H9 (cell line): ENCODE measurements at regions not wholly inside any gene's neighbourhood (a gene's known extent, or its start where the extent isn't known, plus 50 kb on each side); places are given as distances from the start of the nearest gene placed in this dataset.

ENCODE experiments used
- DNase-seq: peaks from one replicate; pipeline ENCODE4 v3.0.0-alpha.2; 2017
- H2AFZ ChIP-seq: one replicate; pipeline ENCODE4 v1.6.1; 2013; ENCODE audit warnings: mild to moderate bottlenecking, low read length, control low read depth, moderate library complexity
- H2AK5ac ChIP-seq: 2 replicates; pipeline ENCODE4 v1.6.1; 2013; ENCODE audit warnings: low read length, control low read depth, mixed read lengths; ENCODE audit not compliant: insufficient read length
- H2BK120ac ChIP-seq: one replicate; pipeline ENCODE4 v1.6.1; 2013; ENCODE audit warnings: low read depth, mild to moderate bottlenecking, low read length, control low read depth, inconsistent platforms; ENCODE audit not compliant: poor library complexity, severe bottlenecking
- H2BK12ac ChIP-seq: 2 replicates; pipeline ENCODE4 v1.6.1; 2013; ENCODE audit warnings: low read length, control low read depth, mixed read lengths, low read depth; ENCODE audit not compliant: insufficient read length
- H2BK15ac ChIP-seq: 2 replicates; pipeline ENCODE4 v1.6.1; 2013; ENCODE audit warnings: low read depth, low read length, control low read depth
- H2BK20ac ChIP-seq: one replicate; pipeline ENCODE4 v1.6.1; 2013; ENCODE audit warnings: low read depth, mild to moderate bottlenecking, low read length, control low read depth, inconsistent platforms; ENCODE audit not compliant: poor library complexity, severe bottlenecking
- H2BK5ac ChIP-seq: 2 replicates; pipeline ENCODE4 v1.6.1; 2013; ENCODE audit warnings: low read length, control low read depth, mixed read lengths; ENCODE audit not compliant: insufficient read length
- H3K14ac ChIP-seq: 2 replicates; pipeline ENCODE4 v1.6.1; 2013; ENCODE audit warnings: low read length, control low read depth; ENCODE audit not compliant: insufficient read depth
- H3K18ac ChIP-seq: 2 replicates; pipeline ENCODE4 v1.6.1; 2013; ENCODE audit warnings: low read depth, mild to moderate bottlenecking, mixed read lengths, low read length, control low read depth; ENCODE audit not compliant: insufficient read length
- H3K23ac ChIP-seq: 2 replicates; pipeline ENCODE4 v1.6.1; 2013; ENCODE audit warnings: low read length, control low read depth, mixed read lengths, low read depth; ENCODE audit not compliant: insufficient read length
- H3K23me2 ChIP-seq: 2 replicates; pipeline ENCODE4 v1.6.1; 2013; ENCODE audit warnings: low read depth, mild to moderate bottlenecking, mixed read lengths, low read length, control low read depth; ENCODE audit not compliant: insufficient read length, poor library complexity, severe bottlenecking
- H3K27ac ChIP-seq: 2 replicates; pipeline ENCODE4 v1.5.1; 2013; ENCODE audit warnings: low read length, control low read depth, mixed read lengths, low read depth; ENCODE audit not compliant: insufficient read length
- H3K27me3 ChIP-seq: 2 replicates; pipeline ENCODE4 v1.6.1; 2013; ENCODE audit warnings: low read length, control low read depth, inconsistent platforms; ENCODE audit not compliant: insufficient read depth
- H3K4ac ChIP-seq: 2 replicates; pipeline ENCODE4 v1.6.1; 2013; ENCODE audit warnings: low read depth, mild to moderate bottlenecking, control low read depth, inconsistent platforms, low read length, moderate library complexity
- H3K4me1 ChIP-seq: 2 replicates; pipeline ENCODE4 v1.6.1; 2013; ENCODE audit warnings: low read length, control low read depth, inconsistent platforms; ENCODE audit not compliant: insufficient read depth
- H3K4me2 ChIP-seq: 2 replicates; pipeline ENCODE4 v1.6.1; 2013; ENCODE audit warnings: low read length, control low read depth, mixed read lengths; ENCODE audit not compliant: insufficient read length, insufficient read depth
- H3K56ac ChIP-seq: 2 replicates; pipeline ENCODE4 v1.6.1; 2013; ENCODE audit warnings: low read depth, mild to moderate bottlenecking, mixed read lengths, low read length, control low read depth; ENCODE audit not compliant: insufficient read length
- H3K79me1 ChIP-seq: 2 replicates; pipeline ENCODE4 v1.6.1; 2013; ENCODE audit warnings: low read depth, mild to moderate bottlenecking, moderate library complexity, low read length, control low read depth, inconsistent platforms; ENCODE audit not compliant: insufficient read depth, poor library complexity, severe bottlenecking
- H3K79me2 ChIP-seq: 2 replicates; pipeline ENCODE4 v1.6.1; 2013; ENCODE audit warnings: low read length, control low read depth, inconsistent platforms; ENCODE audit not compliant: insufficient read depth
- H3K9ac ChIP-seq: 2 replicates; pipeline ENCODE4 v1.6.1; 2013; ENCODE audit warnings: low read length, control low read depth, mixed read lengths; ENCODE audit not compliant: insufficient read length; ENCODE audit errors: extremely low read depth
- H3K9me3 ChIP-seq: one replicate; pipeline ENCODE4 v1.6.1; 2013; ENCODE audit warnings: low read depth, low read length, inconsistent platforms; ENCODE audit not compliant: control insufficient read depth
- H3T11ph ChIP-seq: one replicate; pipeline ENCODE4 v1.6.1; 2013; ENCODE audit warnings: mild to moderate bottlenecking, low read length, control low read depth, inconsistent platforms
- H4K20me1 ChIP-seq: one replicate; pipeline ENCODE4 v1.6.1; 2013; ENCODE audit not compliant: control insufficient read depth, insufficient read length, insufficient read depth
- H4K5ac ChIP-seq: 2 replicates; pipeline ENCODE4 v1.6.1; 2013; ENCODE audit warnings: low read depth, mild to moderate bottlenecking, mixed read lengths, low read length, control low read depth; ENCODE audit not compliant: insufficient read length
- H4K8ac ChIP-seq: replicated peaks from 2 replicates; pipeline ENCODE4 v1.6.1; 2013; ENCODE audit warnings: low read length, control low read depth, mixed read lengths, low read depth; ENCODE audit not compliant: insufficient read length
- H4K91ac ChIP-seq: 2 replicates; pipeline ENCODE4 v1.6.1; 2013; ENCODE audit warnings: low read depth, mild to moderate bottlenecking, moderate library complexity, mixed read lengths, low read length, control low read depth; ENCODE audit not compliant: insufficient read length
- H3K27ac Mint-ChIP-seq, 3 experiments: 2 replicates in 2 of 3; 3 replicates in 1 of 3; pipeline ENCODE4 v1.8.0; 2020 to 2021; ENCODE audit warnings: mixed read lengths in 3 of 3, mild to moderate bottlenecking in 1 of 3, moderate library complexity in 1 of 3
- H3K27me3 Mint-ChIP-seq: 2 replicates; pipeline ENCODE4 v1.8.0; 2021; ENCODE audit warnings: low read depth, mild to moderate bottlenecking, moderate library complexity, mixed read lengths
- H3K36me3 Mint-ChIP-seq, 3 experiments: 2 replicates in 2 of 3; 3 replicates in 1 of 3; pipeline ENCODE4 v1.8.0; 2020 to 2021; ENCODE audit warnings: low read depth in 3 of 3, mixed read lengths in 3 of 3; ENCODE audit not compliant: insufficient read depth in 1 of 3
- H3K4me1 Mint-ChIP-seq, 2 experiments: 2 replicates each; pipeline ENCODE4 v1.8.0; 2020; ENCODE audit warnings: mixed read lengths in 2 of 2
- H3K4me3 Mint-ChIP-seq, 2 experiments: 2 replicates in 1 of 2; 3 replicates in 1 of 2; pipeline ENCODE4 v1.8.0; 2020 to 2021; ENCODE audit warnings: mild to moderate bottlenecking in 2 of 2, mixed read lengths in 2 of 2, moderate library complexity in 1 of 2
- H3K9me3 Mint-ChIP-seq, 2 experiments: 2 replicates in 1 of 2; 3 replicates in 1 of 2; pipeline ENCODE4 v1.8.0; 2020; ENCODE audit warnings: mild to moderate bottlenecking in 2 of 2, mixed read lengths in 2 of 2, moderate library complexity in 1 of 2
- WGBS: extraction: QIAGEN DNeasy Blood & Tissue Kit; methylation state at CpG from one replicate; pipeline ENCODE4 v1.1.7; 2013; ENCODE audit warnings: missing lambda C conversion rate, low lambda C conversion rate, mixed read lengths; ENCODE audit not compliant: insufficient read length; ENCODE audit errors: extremely low coverage; 5-methylcytosine and 5-hydroxymethylcytosine counted together
- TF ChIP-seq, protein P1 (sequence below): fragments of 200-600 bp; sonication (generic); conservative IDR thresholded peaks from 3 replicates; pipeline ENCODE4 v1.8.0; 2021; ENCODE audit warnings: antibody characterized with exemption, mild to moderate bottlenecking

DNA sequence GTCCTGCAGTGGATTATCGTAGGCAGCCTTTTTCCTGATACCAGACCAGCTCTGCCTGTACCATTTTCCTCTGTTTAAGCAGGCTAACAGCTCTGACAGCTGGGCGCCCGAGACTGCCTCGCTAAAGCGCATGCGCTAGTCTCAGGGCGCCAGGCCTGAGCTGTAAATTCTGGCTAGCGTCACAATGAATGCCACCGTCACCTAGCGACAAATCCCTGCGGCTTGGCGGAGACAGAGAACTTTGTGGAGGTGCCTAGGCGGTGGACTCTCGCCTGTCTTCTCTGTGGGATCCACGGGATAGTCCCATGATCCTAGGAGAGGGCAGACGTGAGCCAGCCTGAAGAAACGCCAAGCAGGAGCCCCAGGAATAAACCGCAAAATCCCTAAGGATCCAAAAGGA, 573.9 kb downstream of the KCNJ18 start:
- whole genome bisulfite sequencing: no CpG with 5 or more reads among the region's 18 CpGs
- Histone ChIP-seq H4K20me1 (no peaks in the 10 kb centered on the region), H3K27me3 (no peaks in the 10 kb centered on the region), H3K79me1 (no peaks in the 10 kb centered on the region), H3K23ac (no peak overlapping the region), H3K4me2 (no peak overlapping the region), H2BK15ac (no peak overlapping the region), H2BK20ac (no peak overlapping the region), H3K56ac (no peak overlapping the region), H3K9me3 (peaks cover 56% of the 10 kb centered on the region), H2AK5ac (no peak overlapping the region), H4K91ac (no peak overlapping the region), H3K4ac (no peak overlapping the region), H4K5ac (no peak overlapping the region), H2BK12ac (no peak overlapping the region), H3K23me2 (no peaks in the 10 kb centered on the region), H3K18ac (no peak overlapping the region), H2BK120ac (no peak overlapping the region), H3T11ph (no peak overlapping the region), H4K8ac (no peak overlapping the region), H3K27ac (no peak overlapping the region), H2BK5ac (no peak overlapping the region), H3K4me1 (no peaks in the 10 kb centered on the region), H3K9ac (no peak overlapping the region), H2AFZ (no peak overlapping the region), H3K79me2 (no peaks in the 10 kb centered on the region), H3K14ac (no peak overlapping the region)
- peaks cover 11 to 19% (median 12%) of the 10 kb centered on the region in 3 experiments for H3K36me3 Mint-ChIP-seq
- no peak overlapping the region for H3K4me3 Mint-ChIP-seq
- peaks cover 79 to 81% of the 10 kb centered on the region in 2 experiments for H3K9me3 Mint-ChIP-seq
- no peak for DNase-seq
- no peak overlapping the region for H3K27ac Mint-ChIP-seq
- no peaks in the 10 kb centered on the region for H3K4me1 Mint-ChIP-seq
- H3K27me3 Mint-ChIP-seq: peaks cover 4% of the 10 kb centered on the region
- TF ChIP-seq, protein P1, sequence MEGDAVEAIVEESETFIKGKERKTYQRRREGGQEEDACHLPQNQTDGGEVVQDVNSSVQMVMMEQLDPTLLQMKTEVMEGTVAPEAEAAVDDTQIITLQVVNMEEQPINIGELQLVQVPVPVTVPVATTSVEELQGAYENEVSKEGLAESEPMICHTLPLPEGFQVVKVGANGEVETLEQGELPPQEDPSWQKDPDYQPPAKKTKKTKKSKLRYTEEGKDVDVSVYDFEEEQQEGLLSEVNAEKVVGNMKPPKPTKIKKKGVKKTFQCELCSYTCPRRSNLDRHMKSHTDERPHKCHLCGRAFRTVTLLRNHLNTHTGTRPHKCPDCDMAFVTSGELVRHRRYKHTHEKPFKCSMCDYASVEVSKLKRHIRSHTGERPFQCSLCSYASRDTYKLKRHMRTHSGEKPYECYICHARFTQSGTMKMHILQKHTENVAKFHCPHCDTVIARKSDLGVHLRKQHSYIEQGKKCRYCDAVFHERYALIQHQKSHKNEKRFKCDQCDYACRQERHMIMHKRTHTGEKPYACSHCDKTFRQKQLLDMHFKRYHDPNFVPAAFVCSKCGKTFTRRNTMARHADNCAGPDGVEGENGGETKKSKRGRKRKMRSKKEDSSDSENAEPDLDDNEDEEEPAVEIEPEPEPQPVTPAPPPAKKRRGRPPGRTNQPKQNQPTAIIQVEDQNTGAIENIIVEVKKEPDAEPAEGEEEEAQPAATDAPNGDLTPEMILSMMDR: no peak
